SJCRH30 (cell line): ENCODE measurements at regions not wholly inside any gene's neighbourhood (a gene's known extent, or its start where the extent isn't known, plus 50 kb on each side); places are given as distances from the start of the nearest gene placed in this dataset.

ENCODE experiments used
- DNase-seq, 2 experiments: peaks; one replicate each; pipeline ENCODE4 v3.0.0-alpha.2; 2015 to 2020
- H3K27ac ChIP-seq: fragments of 250-450 bp; sonication (Bioruptor Pico); 2 replicates; pipeline ENCODE4 v1.5.1; 2020; ENCODE audit warnings: mild to moderate bottlenecking, moderate library complexity
- H3K27me3 ChIP-seq: fragments of 250-450 bp; sonication (Bioruptor Pico); 2 replicates; pipeline ENCODE4 v1.5.1; 2020; ENCODE audit warnings: mild to moderate bottlenecking, moderate library complexity
- H3K36me3 ChIP-seq: fragments of 250-450 bp; sonication (Bioruptor Pico); 2 replicates; pipeline ENCODE4 v1.5.1; 2020; ENCODE audit warnings: mild to moderate bottlenecking, moderate library complexity
- H3K4me1 ChIP-seq: fragments of 250-450 bp; sonication (Bioruptor Pico); 2 replicates; pipeline ENCODE4 v1.5.1; 2020; ENCODE audit warnings: mild to moderate bottlenecking, moderate library complexity
- H3K4me3 ChIP-seq: fragments of 250-450 bp; sonication (Bioruptor Pico); 2 replicates; pipeline ENCODE4 v1.5.1; 2020; ENCODE audit warnings: mild to moderate bottlenecking, moderate library complexity
- H3K9me3 ChIP-seq: fragments of 250-450 bp; sonication (Bioruptor Pico); replicated peaks from 2 replicates; pipeline ENCODE4 v1.5.1; 2020; ENCODE audit warnings: mild to moderate bottlenecking, moderate library complexity

- peak; percentile 80 to 94 for DNase-seq
- peak overlapping the region; percentile 33 for H3K4me3 ChIP-seq
- H3K27me3 ChIP-seq: no peaks in the 10 kb centered on the region
- H3K4me1 ChIP-seq: peaks cover 15% of the 10 kb centered on the region
- H3K9me3 ChIP-seq: no peaks in the 10 kb centered on the region
- no peaks in the 10 kb centered on the region for H3K36me3 ChIP-seq
- H3K27ac ChIP-seq: peak overlapping the region; percentile 83
These were observed 115.7 kb downstream of the ANKRD50 start for GRCh38 chr4:124596816-124597215.

- no peak overlapping the region for H3K27ac ChIP-seq
- no peaks in the 10 kb centered on the region for H3K4me1 ChIP-seq
- DNase-seq: no peak
These were observed 102.3 kb downstream of the ANKRD50 start for GRCh38 chr4:124610211-124610610.

More at GRCh38 chr4:124610211-124610610, 102.3 kb downstream of the ANKRD50 start:
- no peaks in the 10 kb centered on the region for H3K9me3 ChIP-seq
- no peaks in the 10 kb centered on the region for H3K36me3 ChIP-seq
- H3K27me3 ChIP-seq: no peaks in the 10 kb centered on the region
- no peak overlapping the region for H3K4me3 ChIP-seq
